NCI-H2196 (cell line): ENCODE measurements at regions not wholly inside any gene's neighbourhood (a gene's known extent, or its start where the extent isn't known, plus 50 kb on each side); places are given as distances from the start of the nearest gene placed in this dataset.

Experiments used
- DNase-seq: peaks from one replicate; lab custom pipeline; 2025; ENCODE audit not compliant: unreplicated experiment; lab: John Stamatoyannopoulos, UW

DNA sequence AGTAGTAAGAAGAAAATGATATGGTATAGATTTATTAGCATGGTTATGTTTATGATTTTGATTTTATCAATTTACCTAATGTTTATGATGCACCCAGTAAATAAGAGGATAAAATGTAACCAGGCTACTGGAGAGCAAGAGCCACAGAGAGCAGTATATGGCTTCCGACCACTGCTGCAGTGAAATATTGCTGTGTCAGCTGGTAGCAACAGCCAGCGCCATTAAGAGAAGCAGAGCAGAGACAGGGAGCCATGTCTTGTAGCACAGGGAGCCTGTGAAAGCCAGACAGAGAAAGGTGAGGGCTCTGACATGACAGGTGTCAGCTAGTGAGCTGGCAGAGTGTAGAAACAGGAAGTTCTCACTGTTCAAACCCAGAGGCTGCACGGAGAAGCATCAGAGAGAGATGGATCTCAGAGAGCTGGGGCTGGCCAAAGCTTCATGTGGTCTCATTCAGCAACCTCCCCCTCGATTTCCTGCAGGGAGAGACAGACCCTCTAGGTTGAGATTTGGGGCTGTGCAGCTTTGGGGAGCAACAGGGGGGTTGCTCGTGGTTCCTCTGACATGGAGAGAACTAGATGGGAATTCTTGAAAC lies 202.1 kb downstream of the MED10 start:
- no peak for DNase-seq

- no peak for DNase-seq
Observed at GRCh38 chr5:6175172-6175854, 203.0 kb downstream of the MED10 start.

- DNase-seq = no peak
Observed at GRCh38 chr5:6169660-6170059, 208.7 kb downstream of the MED10 start.

- no peak for DNase-seq
Observed at GRCh38 chr5:6166698-6167394, 211.5 kb downstream of the MED10 start.

GRCh38 chr5:6163913-6164312 lies 214.4 kb downstream of the MED10 start:
- no peak for DNase-seq

GRCh38 chr5:6162175-6162574 lies 216.2 kb downstream of the MED10 start:
- no peak for DNase-seq

- DNase-seq = no peak
Observed at GRCh38 chr5:6161257-6161656, 217.1 kb downstream of the MED10 start.

DNA sequence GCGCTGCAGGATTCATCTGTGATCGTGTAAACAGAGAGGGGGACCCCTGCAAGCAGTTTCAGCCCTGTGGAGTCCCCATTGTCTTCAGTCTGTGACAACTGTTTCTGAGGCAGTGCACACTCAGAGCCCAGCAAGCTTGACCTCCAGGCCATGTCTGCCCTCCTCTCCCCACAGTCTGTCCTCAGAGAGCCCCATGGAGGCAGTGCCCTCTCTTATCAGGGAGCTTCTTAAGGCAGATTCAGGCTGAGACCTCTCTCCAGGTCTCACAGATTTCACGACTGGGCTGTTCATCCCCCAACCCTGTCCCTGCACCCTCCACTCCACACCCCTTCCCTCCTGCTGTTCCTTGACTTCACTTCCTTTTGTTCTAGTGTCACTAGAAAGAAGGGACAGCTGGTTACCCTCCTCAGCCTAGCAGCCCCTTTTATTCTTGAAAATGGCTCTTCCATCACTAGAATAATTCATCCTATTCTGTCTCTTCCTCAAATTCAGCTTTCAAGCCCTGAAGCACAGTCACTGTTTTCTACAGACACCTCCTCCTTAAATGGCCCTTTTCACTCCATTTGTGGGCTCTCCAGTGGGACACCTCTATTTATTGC lies 218.4 kb downstream of the MED10 start:
- DNase-seq = no peak

DNA sequence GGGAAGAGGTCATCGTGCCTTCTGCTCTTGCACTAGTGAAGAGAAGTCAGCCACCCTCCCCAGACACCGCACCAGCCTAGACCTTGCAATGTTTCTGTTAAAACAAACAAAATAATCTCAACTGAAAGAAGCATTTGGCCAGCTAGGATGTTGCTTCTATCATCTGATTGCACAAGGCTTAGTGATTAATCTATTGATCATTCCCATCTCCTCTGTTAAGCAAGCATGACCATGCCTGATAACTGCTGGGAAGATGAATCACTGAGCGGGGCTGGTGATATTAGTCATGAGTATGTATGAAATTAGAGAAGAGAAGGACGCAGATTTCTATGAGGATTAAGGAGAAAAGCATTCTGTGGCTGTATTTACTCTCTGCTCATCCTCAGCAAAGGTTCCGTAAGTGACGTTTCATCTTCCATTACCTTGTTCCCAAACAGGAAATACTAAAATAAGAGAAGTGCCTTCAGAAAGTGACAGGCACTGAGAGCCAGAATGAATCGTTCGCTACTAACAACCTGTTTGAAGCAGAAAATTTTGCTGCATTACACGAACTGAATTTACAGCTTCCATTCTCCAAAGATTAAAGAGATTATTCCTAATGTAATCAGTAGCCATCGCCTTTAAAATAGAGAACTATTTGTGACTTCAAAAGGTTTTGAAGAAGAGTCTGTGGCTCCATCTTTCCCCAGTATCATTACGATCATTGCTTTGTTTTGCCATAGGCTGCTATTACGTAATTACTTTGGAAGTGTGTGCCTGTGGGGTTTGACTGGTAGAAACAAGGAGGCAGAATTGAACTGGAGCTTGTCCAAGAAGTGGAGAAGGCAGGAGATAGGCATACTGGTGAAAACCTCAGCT lies 219.1 kb downstream of the MED10 start:
- DNase-seq = no peak

DNA sequence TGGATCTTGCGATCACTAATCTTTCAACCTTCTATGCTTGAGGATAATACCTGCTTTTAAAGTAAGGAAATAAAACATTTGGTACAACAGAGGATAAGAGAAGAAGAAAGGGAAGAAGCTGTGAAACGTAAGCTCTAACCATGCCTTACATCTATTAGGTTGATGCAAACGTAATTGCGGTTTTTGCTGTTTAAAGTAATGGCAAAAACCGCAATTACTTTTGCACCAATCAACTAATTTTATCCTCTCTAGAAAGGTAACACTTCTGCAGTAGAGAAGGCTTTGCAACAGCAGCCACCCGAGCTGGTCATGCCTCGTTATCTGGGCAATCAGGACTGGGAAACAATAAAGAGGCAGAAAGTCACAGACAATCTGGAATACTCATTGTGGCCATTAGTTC lies 224.1 kb downstream of the MED10 start:
- no peak for DNase-seq

- DNase-seq = no peak
Observed at GRCh38 chr5:6146271-6146670, 232.1 kb downstream of the MED10 start.

GRCh38 chr5:6145616-6146237 lies 232.6 kb downstream of the MED10 start:
- no peak for DNase-seq

- no peak for DNase-seq
Observed at GRCh38 chr5:6143523-6143922, 234.8 kb downstream of the MED10 start.

GRCh38 chr5:6142353-6142752 lies 236.0 kb downstream of the MED10 start:
- no peak for DNase-seq

- no peak for DNase-seq
Observed at GRCh38 chr5:6140219-6140618, 238.1 kb downstream of the MED10 start.

- no peak for DNase-seq
Observed at GRCh38 chr5:6135977-6136376, 242.4 kb downstream of the MED10 start.

DNA sequence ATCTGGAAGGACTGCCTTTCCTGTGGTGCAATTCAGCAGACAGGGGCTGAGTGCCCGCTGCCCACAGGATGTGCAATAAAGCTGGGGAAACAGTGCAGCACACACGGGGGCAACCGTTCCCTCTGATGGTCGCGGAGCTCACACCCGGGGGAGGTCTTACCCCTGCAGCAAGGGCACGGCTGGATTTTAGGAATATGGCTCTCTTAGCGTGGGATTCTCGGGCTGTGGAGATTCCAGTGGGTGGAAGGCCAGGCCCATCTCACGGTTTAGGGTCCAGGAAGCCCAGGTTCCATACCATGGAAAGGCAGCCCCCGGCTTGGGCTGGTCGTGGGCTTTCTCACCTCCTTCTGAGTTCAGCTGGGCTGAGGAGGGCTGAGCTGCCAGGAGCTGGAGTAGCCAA lies 244.1 kb downstream of the MED10 start:
- no peak for DNase-seq

GRCh38 chr5:6125781-6126180 lies 252.6 kb downstream of the MED10 start:
- DNase-seq = no peak

DNA sequence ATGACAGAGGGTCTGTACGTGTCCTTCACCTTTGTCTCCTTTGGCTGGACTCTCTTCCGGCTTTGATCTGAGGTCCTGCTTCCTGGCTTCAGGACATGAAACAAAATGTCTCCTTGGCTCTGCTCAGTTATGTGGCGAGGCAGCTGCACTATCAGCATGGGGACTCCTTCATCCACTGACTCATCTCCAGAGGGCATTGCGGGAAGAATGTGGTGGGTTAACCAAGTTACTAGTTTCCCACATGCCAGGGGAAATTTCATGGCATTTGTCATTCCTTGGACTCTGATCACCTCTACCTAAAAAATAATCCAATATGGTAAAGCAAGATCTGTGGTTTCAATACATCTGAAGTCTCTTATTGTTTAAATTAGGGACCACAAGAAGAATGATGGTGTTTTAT lies 259.7 kb downstream of the MED10 start:
- DNase-seq = no peak

DNA sequence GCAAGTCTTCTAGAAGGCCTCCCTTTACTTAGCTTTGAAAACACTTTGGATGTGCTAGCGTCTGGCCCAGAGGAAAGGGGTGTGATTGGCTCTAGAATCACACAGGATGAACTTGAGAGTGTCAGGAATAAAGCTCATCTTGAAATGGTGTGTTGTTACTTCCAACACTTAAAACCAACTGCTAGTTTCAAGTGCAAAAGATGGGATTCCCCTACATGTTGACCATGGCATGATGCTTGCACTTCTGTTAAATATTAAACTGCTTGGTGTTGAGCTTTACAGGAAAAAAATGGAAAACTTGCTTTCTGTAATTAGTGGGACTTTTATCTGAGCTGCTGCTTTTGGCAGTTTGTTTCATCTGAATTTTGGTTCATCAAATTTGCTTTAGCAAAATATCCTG lies 261.1 kb downstream of the MED10 start:
- DNase-seq = no peak

DNA sequence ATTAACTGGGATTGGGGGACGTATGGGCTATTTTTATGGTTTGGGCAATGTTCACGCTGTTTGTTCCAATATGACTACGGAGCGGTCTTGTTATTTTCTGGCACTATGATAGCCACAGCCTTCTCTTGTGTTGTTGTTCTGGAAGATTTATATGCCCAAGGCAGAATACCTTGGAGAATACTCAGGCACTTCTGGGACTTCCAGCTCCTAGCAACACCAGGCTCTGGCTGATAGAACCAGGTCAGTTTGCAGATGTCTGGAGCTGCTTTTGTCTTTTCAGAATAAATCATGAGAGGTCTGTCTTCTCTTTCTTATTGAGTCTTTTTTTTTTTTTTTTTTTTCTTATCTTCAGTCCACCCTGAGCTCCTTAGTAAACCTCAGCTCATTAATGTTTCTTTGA lies 262.5 kb downstream of the MED10 start:
- no peak for DNase-seq
